ENCODE measurements at regions not wholly inside any gene's neighbourhood (a gene's known extent, or its start where the extent isn't known, plus 50 kb on each side); places are given as distances from the start of the nearest gene placed in this dataset.

GRCh38 chr4:141884070-141884469, 247.7 kb downstream of the IL15 start:
- ATAC-seq = no peak
- TF ChIP-seq PATZ1 (CRISPR knock-in tag; IDR thresholded peaks at IDR 0.05; ENCODE audit: borderline replicate concordance) (no peak), ZFP3 (CRISPR knock-in tag; IDR thresholded peaks at IDR 0.05) (no peak), GLIS3 (CRISPR knock-in tag; IDR thresholded peaks at IDR 0.05) (no peak), CREB5 (CRISPR knock-in tag; IDR thresholded peaks at IDR 0.05; ENCODE audit: low read depth) (no peak), BACH2 (CRISPR knock-in tag; IDR thresholded peaks at IDR 0.05; ENCODE audit: borderline replicate concordance) (no peak), OSR1 (CRISPR knock-in tag; IDR thresholded peaks at IDR 0.05) (no peak), CSDC2 (CRISPR knock-in tag; IDR thresholded peaks at IDR 0.05) (no peak), ZFP30 (CRISPR knock-in tag; IDR thresholded peaks at IDR 0.05) (no peak), TCF4 (CRISPR knock-in tag; IDR thresholded peaks at IDR 0.05; ENCODE audit: borderline replicate concordance) (no peak), SNAI2 (CRISPR knock-in tag; IDR thresholded peaks at IDR 0.05) (no peak), POU6F1 (CRISPR knock-in tag; IDR thresholded peaks at IDR 0.05; ENCODE audit: borderline replicate concordance, low read depth) (no peak), TSHZ2 (CRISPR knock-in tag; IDR thresholded peaks at IDR 0.05) (no peak)

- TF ChIP-seq CSRNP3 (CRISPR knock-in tag; IDR thresholded peaks at IDR 0.05) (no peak), RARB (CRISPR knock-in tag; IDR thresholded peaks at IDR 0.05) (no peak), ZNF70 (CRISPR knock-in tag; IDR thresholded peaks at IDR 0.05) (no peak), PATZ1 (CRISPR knock-in tag; IDR thresholded peaks at IDR 0.05; ENCODE audit: borderline replicate concordance) (no peak), TOX (CRISPR knock-in tag; IDR thresholded peaks at IDR 0.05; ENCODE audit: borderline replicate concordance) (no peak), ISL1 (CRISPR knock-in tag; IDR thresholded peaks at IDR 0.05) (no peak), POU6F1 (CRISPR knock-in tag; IDR thresholded peaks at IDR 0.05; ENCODE audit: borderline replicate concordance, low read depth) (no peak), ZNF8 (CRISPR knock-in tag; IDR thresholded peaks at IDR 0.05) (no peak), TSHZ2 (CRISPR knock-in tag; IDR thresholded peaks at IDR 0.05) (no peak)
- no peak for ATAC-seq
These were observed 248.7 kb downstream of the IL15 start for GRCh38 chr4:141885112-141885511.

Data from SK-N-SH treated with all-trans-retinoic acid at 6 μM for 48 hours (cell line).